Stimulated activated CD8-positive, alpha-beta memory T cell treated with anti-CD3 and anti-CD28 coated beads, Interleukin-7, amount 100 ng/mL, for 48 hours (primary cell): ENCODE measurements at regions not wholly inside any gene's neighbourhood (a gene's known extent, or its start where the extent isn't known, plus 50 kb on each side); places are given as distances from the start of the nearest gene placed in this dataset.
"Not testable (repeated sequence)": the region's sequence is repeated elsewhere in the genome, so short reads cannot be mapped to it uniquely, and the experiment has no call there.

Experiments
- DNase-seq, 2 donors: peaks; one replicate each; pipeline ENCODE4 v3.0.0-alpha.2; 2020; ENCODE audit warnings: low read depth in 1 of 2; ENCODE audit errors: extremely low read depth in 1 of 2

DNA sequence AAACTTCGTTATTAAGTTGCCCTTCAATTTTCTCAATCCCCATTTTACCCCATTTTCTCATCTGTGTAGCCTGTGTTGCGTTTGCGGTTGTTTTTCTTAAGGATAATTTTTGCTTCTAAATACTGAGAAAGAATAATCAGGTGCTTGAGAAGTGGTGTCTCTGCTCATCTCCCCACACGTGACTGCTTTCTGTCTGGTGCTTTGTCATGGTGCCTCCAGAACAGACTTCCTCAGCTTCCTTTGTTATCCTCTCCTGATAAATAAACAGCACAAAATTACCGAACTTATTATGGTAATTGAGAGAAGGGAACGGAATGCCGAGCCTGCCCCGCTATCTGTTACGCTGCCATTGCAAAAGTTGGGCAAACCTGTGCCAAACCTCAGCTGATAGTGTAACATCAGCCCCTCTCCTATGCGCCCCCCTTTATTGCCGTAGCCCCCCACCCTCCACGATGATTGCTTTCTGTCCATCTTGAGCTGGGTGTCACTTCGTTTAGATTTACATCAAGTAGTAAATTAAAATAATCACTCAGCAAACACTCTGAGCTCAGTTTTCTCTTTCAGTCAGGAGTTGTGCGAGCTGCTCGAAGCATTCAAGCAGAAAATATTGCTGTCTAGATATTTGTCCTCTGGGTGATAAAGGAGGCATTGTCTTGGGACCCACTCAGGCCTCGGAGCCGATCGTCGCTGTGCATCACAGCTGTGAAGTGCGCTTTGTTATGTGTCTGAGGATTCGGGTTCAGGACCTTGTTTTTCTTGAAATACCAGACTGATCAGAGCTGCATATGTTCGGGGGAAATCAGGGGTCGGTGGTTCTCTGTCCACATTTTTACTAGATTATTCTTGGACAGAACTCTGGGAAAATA is 1008.5 kb upstream of the FANCL start:
- no peak for DNase-seq

GRCh38 chr2:59239146-59239545 is 998.0 kb upstream of the FANCL start:
- DNase-seq, result no peak

- no peak for DNase-seq
Observed at GRCh38 chr2:59237311-59237710, 996.2 kb upstream of the FANCL start.

- DNase-seq, result no peak
Observed at GRCh38 chr2:59236723-59237122, 995.6 kb upstream of the FANCL start.

- no peak for DNase-seq
Observed at GRCh38 chr2:59233920-59234319, 992.8 kb upstream of the FANCL start.

GRCh38 chr2:59233448-59233847 is 992.3 kb upstream of the FANCL start:
- DNase-seq, result no peak

GRCh38 chr2:59232394-59233165 is 991.5 kb upstream of the FANCL start:
- DNase-seq, result no peak

GRCh38 chr2:59226362-59226761 is 985.2 kb upstream of the FANCL start:
- not testable (repeated sequence) for DNase-seq

- DNase-seq, result no peak
Observed at GRCh38 chr2:59223742-59224141, 982.6 kb upstream of the FANCL start.

- DNase-seq, result no peak
Observed at GRCh38 chr2:59217360-59217759, 976.2 kb upstream of the FANCL start.

- no peak for DNase-seq
Observed at GRCh38 chr2:59206361-59206760, 965.2 kb upstream of the FANCL start.

DNA sequence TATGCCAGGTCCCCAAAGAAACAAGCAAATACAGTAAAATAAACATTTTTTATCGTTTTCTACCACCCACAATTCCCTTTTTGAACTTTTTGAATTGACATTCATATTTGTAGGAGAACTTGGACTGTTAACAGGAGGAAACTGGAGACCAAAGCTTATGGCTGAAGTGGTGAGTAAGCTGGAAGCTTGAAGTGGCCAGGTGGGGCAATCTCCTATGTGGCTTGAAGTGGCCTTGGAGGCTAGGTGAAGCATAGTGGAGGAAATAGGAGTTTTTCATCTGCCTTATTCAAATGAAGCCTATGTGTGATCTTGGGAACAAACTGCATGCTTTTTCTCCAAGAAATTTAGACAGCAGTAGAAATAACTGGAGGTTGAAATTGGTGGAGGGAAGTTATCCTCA is 962.9 kb upstream of the FANCL start:
- DNase-seq, result no peak

DNA sequence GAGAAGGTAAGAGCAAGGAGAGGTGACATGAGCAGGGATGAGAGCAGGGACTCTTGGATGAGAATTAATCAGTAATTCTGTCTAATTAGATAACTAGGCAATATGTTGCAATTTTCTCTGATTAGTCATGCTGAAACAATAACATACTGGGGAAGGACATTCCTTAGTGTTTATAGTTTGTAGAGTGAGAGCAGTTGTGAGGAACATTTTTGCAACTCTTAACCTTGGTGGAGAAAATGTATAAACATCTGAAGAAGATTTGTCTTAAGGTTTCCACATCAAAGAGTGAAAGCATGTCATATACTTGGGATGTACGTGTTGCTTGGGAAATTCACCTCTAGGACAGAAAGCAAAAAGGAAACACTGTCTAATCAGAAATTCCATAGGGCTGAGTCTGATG is 955.4 kb upstream of the FANCL start:
- DNase-seq, result no peak

GRCh38 chr2:59195851-59196250 is 954.7 kb upstream of the FANCL start:
- DNase-seq, result no peak

GRCh38 chr2:59191781-59192180 is 950.7 kb upstream of the FANCL start:
- no peak for DNase-seq

DNA sequence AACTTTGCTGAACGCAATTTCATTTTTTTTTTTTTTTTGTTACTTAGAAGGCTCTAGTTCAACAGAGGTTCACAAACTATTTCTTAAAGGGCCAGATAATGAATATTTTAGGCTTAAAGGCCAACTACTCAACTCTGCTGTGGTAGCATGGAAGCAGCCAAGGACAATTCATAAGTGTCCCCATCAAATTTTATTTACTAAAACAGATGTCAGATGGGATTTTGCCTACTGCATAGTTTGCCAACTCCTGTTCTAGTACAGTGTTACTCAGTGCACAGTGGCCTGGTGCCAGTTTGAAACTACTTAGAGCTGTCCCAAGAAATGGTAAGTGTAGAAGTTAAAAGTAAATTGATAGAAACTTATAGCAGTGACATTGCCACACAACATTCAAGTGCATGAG is 949.4 kb upstream of the FANCL start:
- DNase-seq, result no peak

DNA sequence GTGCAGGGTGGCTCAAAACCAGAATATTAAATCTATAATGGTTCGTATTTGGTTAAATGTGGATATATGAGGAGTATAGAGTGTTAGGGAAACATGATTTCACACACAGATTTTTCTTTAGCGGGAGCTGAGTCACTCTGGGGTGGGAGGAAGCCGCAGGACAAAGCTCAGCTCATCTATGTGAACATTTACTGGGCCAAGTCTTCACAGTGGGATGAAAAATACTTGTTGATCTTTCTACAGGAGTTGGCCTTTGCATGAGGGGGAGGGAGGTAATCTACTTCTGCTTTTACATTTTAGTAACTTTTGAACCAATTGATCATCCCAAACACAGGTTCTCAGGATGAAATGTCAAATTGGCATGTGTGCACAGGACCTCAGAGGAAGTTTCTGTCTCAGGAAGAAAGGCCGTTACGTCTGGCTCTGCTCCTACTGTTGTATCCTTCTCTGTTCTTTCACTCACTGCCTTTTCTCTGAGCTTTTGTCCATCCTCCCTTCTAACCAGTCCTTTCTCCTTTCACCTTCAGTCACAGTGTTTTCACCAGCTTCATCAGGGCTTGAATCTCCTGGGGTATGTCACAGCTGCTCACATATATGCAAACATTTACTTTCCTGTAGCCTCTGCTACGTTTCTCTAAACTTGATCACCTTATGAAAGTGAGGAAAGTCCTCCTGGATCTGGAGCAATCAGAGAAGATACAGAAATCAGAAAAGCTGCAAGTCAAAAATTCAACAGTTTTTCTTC is 943.3 kb upstream of the FANCL start:
- DNase-seq, result no peak

DNA sequence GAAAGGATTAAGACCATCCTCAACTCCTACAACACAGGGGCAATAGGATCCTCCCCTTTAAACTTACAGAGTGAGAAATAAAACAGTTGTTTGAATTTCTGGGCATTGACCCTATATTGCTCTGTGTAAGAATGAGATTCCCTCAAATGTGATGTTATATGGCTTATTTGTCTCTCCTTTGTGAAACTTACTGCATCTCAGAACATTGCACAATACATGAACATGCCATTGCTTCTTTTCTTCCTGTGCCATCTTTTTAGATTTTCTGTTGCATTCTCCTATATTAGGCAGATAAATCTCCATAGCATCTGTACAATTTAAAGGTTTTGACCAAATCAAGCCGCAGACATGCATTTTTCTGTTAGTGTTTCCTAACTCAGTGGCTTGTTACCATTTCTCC is 941.9 kb upstream of the FANCL start:
- DNase-seq, result no peak

DNA sequence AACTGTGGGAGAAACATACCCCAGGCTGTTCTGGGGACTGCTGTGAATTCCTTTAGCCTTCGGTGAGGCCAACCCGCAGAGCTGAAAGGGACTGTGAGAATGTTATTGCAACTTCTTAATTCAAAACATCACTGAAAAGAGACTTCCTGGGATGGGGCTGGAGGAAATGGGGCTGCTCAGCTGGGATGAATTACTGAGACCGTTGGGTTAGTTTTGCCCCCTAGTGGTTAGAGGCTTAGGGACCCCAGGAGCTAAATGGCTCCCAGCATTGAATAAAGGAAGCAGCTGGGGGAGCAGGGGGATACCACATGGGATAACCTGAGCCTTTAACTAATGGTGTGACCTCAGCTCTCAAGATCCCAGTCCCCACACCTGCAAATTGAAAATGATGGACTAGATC is 941.1 kb upstream of the FANCL start:
- DNase-seq, result no peak

DNA sequence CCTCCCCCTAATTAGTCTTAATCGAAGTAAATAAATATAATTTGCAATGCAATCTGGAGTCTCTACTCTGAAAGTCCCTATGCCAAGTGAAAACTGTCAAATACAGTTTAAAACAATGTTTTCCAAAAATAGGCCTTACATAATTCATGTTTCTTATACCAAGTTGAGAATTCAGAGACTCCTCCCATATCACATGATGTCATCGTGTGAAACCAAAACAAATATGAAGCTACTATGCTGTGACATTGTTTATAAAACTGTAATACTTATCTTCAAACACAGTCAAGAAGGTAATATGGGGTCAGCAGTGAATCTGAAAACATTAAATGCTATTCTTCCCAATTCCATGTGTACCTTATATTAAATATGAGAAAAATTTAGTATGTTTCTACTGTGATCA is 940.2 kb upstream of the FANCL start:
- DNase-seq, result no peak

GRCh38 chr2:59180621-59181020 is 939.5 kb upstream of the FANCL start:
- DNase-seq, result no peak

- DNase-seq, result no peak
Observed at GRCh38 chr2:59180111-59180510, 939.0 kb upstream of the FANCL start.
